ENCODE measurements at regions not wholly inside any gene's neighbourhood (a gene's known extent, or its start where the extent isn't known, plus 50 kb on each side); places are given as distances from the start of the nearest gene placed in this dataset.

DNA sequence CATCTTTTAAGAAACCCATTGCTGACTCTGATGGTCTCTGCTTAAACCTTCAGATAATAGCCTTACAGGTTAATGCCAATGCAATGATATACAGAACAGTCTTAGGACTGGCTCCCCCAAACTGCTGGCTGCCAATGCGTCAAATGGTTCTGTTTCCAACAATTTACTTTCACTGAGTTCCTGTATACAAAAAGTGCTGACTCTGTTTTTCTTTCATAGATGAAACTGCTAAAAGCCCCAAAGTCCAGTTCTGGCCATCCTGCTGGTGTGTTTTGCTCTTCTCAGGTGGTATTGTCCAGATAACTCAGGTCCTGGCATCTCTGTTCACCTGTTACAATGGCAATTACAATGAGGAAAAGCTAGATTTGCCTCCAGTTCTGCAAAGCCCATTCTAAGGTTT is 326.9 kb downstream of the GRIN2B start:
- WGBS, 2 donors, result 78 to 84% methylated on average over 1 of the region's 1 CpG
- H3K9ac ChIP-seq (ENCODE audit: insufficient read depth in 1 of 2, low read length in 2 of 2), result no peak overlapping the region
- DNase-seq, result no peak
- ATAC-seq (ENCODE audit: insufficient read depth, low FRiP score), result no peak
- no peak overlapping the region for H3K27ac ChIP-seq (ENCODE audit: low read depth in 1 of 2, low read length in 1 of 2)
- no peaks in the 10 kb centered on the region for H3K27me3 ChIP-seq (ENCODE audit: control insufficient read depth in 3 of 3, insufficient read depth in 3 of 3, low read length in 2 of 3)
- no peaks in the 10 kb centered on the region for H3K36me3 ChIP-seq (ENCODE audit: control insufficient read depth in 4 of 4, insufficient read depth in 4 of 4, low read length in 4 of 4)
- TF ChIP-seq, protein P1, sequence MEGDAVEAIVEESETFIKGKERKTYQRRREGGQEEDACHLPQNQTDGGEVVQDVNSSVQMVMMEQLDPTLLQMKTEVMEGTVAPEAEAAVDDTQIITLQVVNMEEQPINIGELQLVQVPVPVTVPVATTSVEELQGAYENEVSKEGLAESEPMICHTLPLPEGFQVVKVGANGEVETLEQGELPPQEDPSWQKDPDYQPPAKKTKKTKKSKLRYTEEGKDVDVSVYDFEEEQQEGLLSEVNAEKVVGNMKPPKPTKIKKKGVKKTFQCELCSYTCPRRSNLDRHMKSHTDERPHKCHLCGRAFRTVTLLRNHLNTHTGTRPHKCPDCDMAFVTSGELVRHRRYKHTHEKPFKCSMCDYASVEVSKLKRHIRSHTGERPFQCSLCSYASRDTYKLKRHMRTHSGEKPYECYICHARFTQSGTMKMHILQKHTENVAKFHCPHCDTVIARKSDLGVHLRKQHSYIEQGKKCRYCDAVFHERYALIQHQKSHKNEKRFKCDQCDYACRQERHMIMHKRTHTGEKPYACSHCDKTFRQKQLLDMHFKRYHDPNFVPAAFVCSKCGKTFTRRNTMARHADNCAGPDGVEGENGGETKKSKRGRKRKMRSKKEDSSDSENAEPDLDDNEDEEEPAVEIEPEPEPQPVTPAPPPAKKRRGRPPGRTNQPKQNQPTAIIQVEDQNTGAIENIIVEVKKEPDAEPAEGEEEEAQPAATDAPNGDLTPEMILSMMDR (IDR thresholded peaks at IDR 0.05; ENCODE audit: control extremely low read depth, extremely low read depth), result no peak
- H3K4me3 ChIP-seq, result no peak overlapping the region
- no peaks in the 10 kb centered on the region for H3K4me1 ChIP-seq (ENCODE audit: control insufficient read depth in 5 of 5, insufficient read depth in 5 of 5, low read length in 5 of 5)
- H3K9me3 ChIP-seq (ENCODE audit: control insufficient read depth in 4 of 4, insufficient read depth in 3 of 4, low read length in 3 of 4), result no peaks in the 10 kb centered on the region

DNA sequence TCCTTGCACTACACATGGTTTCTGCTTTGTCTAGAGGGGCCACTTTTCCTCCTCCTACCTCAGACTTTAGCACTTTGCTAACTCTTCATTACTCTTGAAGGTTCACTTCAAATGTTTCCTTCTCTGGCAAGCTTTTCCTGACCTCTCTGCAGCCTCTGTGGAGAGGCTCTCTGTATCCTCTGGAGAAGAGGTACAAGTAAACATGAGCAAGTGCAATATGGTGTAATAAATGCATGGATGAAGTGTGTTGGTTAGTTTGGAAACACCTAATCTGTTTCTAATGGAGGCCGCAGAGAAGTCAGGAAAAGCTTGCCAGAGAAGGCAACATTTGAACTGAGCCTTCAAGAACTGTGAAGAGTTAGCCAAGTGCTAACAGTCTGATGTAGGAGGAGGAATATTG is 329.3 kb downstream of the GRIN2B start:
- Histone ChIP-seq H3K27me3 (ENCODE audit: control insufficient read depth in 3 of 3, insufficient read depth in 3 of 3, low read length in 2 of 3) (no peaks in the 10 kb centered on the region), H3K4me1 (ENCODE audit: control insufficient read depth in 5 of 5, insufficient read depth in 5 of 5, low read length in 5 of 5) (no peaks in the 10 kb centered on the region), H3K27ac (ENCODE audit: low read depth in 1 of 2, low read length in 1 of 2) (no peak overlapping the region), H3K9ac (ENCODE audit: insufficient read depth in 1 of 2, low read length in 2 of 2) (no peak overlapping the region), H3K36me3 (ENCODE audit: control insufficient read depth in 4 of 4, insufficient read depth in 4 of 4, low read length in 4 of 4) (no peaks in the 10 kb centered on the region), H3K9me3 (ENCODE audit: control insufficient read depth in 4 of 4, insufficient read depth in 3 of 4, low read length in 3 of 4) (no peaks in the 10 kb centered on the region), H3K4me3 (no peak overlapping the region)
- DNase-seq (no peak), ATAC-seq (ENCODE audit: insufficient read depth, low FRiP score) (peak; percentile 35)
- WGBS, 2 donors, result 66 to 92% methylated on average over 1 of the region's 1 CpG
- TF ChIP-seq, protein P1 (IDR thresholded peaks at IDR 0.05; ENCODE audit: control extremely low read depth, extremely low read depth), result no peak

DNA sequence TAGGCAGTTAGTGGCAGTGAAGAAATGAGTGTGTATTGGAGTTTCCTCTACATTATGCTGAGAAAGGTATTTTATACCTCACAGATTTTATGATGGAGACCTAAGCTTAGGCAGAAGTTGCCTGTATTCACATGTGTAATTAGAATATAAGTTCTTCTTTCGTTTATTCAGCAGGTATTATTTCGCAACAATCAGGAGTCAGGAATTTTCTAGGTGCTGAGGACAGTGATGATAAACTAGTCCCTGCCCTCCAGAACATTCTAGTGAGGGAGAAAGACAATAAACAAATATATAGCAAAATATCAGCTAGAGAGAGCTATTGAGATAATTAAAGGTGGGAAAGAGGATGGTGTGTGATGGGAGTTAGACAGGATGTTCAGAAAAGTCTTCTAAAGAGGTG is 345.7 kb downstream of the GRIN2B start:
- 49 to 68% methylated on average over 2 of the region's 2 CpGs for WGBS, 2 donors

DNA sequence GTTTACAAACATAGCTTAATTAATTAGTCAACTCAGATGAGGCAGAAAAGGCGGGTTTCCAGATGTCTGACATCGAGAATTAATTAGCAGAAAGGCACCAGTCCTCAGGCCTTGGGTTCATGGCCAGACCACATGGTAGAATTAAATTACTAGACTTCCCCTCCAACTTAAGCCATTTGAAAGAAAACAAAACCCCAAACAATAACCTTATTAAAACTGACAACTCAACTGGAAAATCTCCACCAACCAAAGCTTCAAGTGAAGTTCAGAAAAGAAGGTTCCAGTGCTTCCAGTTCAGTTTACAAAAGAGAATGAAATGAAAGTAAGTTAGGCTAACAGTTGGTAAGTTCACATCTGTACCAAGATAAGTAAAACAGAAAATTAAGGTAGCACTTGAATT is 349.5 kb downstream of the GRIN2B start:
- Histone ChIP-seq H3K9ac (ENCODE audit: insufficient read depth in 1 of 2, low read length in 2 of 2) (no peak overlapping the region), H3K4me1 (ENCODE audit: control insufficient read depth in 5 of 5, insufficient read depth in 5 of 5, low read length in 5 of 5) (no peaks in the 10 kb centered on the region), H3K4me3 (no peak overlapping the region), H3K27me3 (ENCODE audit: control insufficient read depth in 3 of 3, insufficient read depth in 3 of 3, low read length in 2 of 3) (no peaks in the 10 kb centered on the region), H3K9me3 (ENCODE audit: control insufficient read depth in 4 of 4, insufficient read depth in 3 of 4, low read length in 3 of 4) (no peaks in the 10 kb centered on the region), H3K36me3 (ENCODE audit: control insufficient read depth in 4 of 4, insufficient read depth in 4 of 4, low read length in 4 of 4) (no peaks in the 10 kb centered on the region), H3K27ac (ENCODE audit: low read depth in 1 of 2, low read length in 1 of 2) (no peak overlapping the region)
- TF ChIP-seq, protein P1 (IDR thresholded peaks at IDR 0.05; ENCODE audit: control extremely low read depth, extremely low read depth), result no peak
- no peak for ATAC-seq (ENCODE audit: insufficient read depth, low FRiP score)
- DNase-seq, result no peak
- 81 to 90% methylated on average over 2 of the region's 2 CpGs for WGBS, 2 donors

More for the DNA sequence above, 345.7 kb downstream of the GRIN2B start:
- H3K36me3 ChIP-seq (ENCODE audit: control insufficient read depth in 4 of 4, insufficient read depth in 4 of 4, low read length in 4 of 4), result no peaks in the 10 kb centered on the region
- no peak overlapping the region for H3K9ac ChIP-seq (ENCODE audit: insufficient read depth in 1 of 2, low read length in 2 of 2)
- no peaks in the 10 kb centered on the region for H3K27me3 ChIP-seq (ENCODE audit: control insufficient read depth in 3 of 3, insufficient read depth in 3 of 3, low read length in 2 of 3)
- ATAC-seq (ENCODE audit: insufficient read depth, low FRiP score), result no peak
- H3K4me3 ChIP-seq, result no peak overlapping the region
- no peaks in the 10 kb centered on the region for H3K4me1 ChIP-seq (ENCODE audit: control insufficient read depth in 5 of 5, insufficient read depth in 5 of 5, low read length in 5 of 5)
- H3K27ac ChIP-seq (ENCODE audit: low read depth in 1 of 2, low read length in 1 of 2), result no peak overlapping the region
- DNase-seq, result no peak
- H3K9me3 ChIP-seq (ENCODE audit: control insufficient read depth in 4 of 4, insufficient read depth in 3 of 4, low read length in 3 of 4), result no peaks in the 10 kb centered on the region
- TF ChIP-seq, protein P1 (IDR thresholded peaks at IDR 0.05; ENCODE audit: control extremely low read depth, extremely low read depth), result no peak
